ENCODE measurements at regions not wholly inside any gene's neighbourhood (a gene's known extent, or its start where the extent isn't known, plus 50 kb on each side); places are given as distances from the start of the nearest gene placed in this dataset.

GRCh38 chr20:11980263-11980662 lies 62.6 kb downstream of the BTBD3 start:
- Histone ChIP-seq H3K4me2 (ENCODE audit: low read depth, low read length, poor library complexity, severe bottlenecking) (no peak overlapping the region), H3K36me3 (ENCODE audit: low read length) (no peaks in the 10 kb centered on the region)

GRCh38 chr20:11981366-11981947 lies 63.8 kb downstream of the BTBD3 start:
- Histone ChIP-seq H3K79me2 (ENCODE audit: insufficient read depth, low read length) (no peaks in the 10 kb centered on the region), H3K27ac (ENCODE audit: low read depth, low read length) (no peak overlapping the region)

More at GRCh38 chr20:11980263-11980662, 62.6 kb downstream of the BTBD3 start:
- Histone ChIP-seq H3K9me2 (replicated peaks; ENCODE audit: insufficient read depth, low read length) (no peaks in the 10 kb centered on the region), H3K79me2 (ENCODE audit: insufficient read depth, low read length) (no peaks in the 10 kb centered on the region), H3K27ac (ENCODE audit: low read depth, low read length) (no peak overlapping the region), H4K20me1 (ENCODE audit: low read depth, low read length) (no peaks in the 10 kb centered on the region), H3K9me3 (ENCODE audit: insufficient read depth, low read length) (no peaks in the 10 kb centered on the region), H3K9ac (ENCODE audit: low read length) (no peak overlapping the region), H3K4me3 (ENCODE audit: insufficient read depth, low read length, poor library complexity, severe bottlenecking) (no peak overlapping the region), H2AFZ (ENCODE audit: low read depth, low read length, severe bottlenecking) (no peak overlapping the region), H3F3A (ENCODE audit: insufficient read depth) (no peaks in the 10 kb centered on the region), H3K27me3 (ENCODE audit: low read length) (no peaks in the 10 kb centered on the region)
- TF ChIP-seq CTCF (IDR thresholded peaks at IDR 0.05; ENCODE audit: insufficient read depth, low read length, poor library complexity, severe bottlenecking): no peak
- TF ChIP-seq EZH2phosphoT487 (conservative IDR thresholded peaks at IDR 0.05; ENCODE audit: low read length): no peak

GRCh38 chr20:11982289-11982954 lies 64.7 kb downstream of the BTBD3 start:
- Histone ChIP-seq H4K20me1 (ENCODE audit: low read depth, low read length) (no peaks in the 10 kb centered on the region), H3K4me2 (ENCODE audit: low read depth, low read length, poor library complexity, severe bottlenecking) (no peak overlapping the region), H3K9me2 (replicated peaks; ENCODE audit: insufficient read depth, low read length) (no peaks in the 10 kb centered on the region), H3K9ac (ENCODE audit: low read length) (no peak overlapping the region), H3K4me3 (ENCODE audit: insufficient read depth, low read length, poor library complexity, severe bottlenecking) (no peak overlapping the region), H3K9me3 (ENCODE audit: insufficient read depth, low read length) (no peaks in the 10 kb centered on the region), H2AFZ (ENCODE audit: low read depth, low read length, severe bottlenecking) (no peak overlapping the region), H3K36me3 (ENCODE audit: low read length) (no peaks in the 10 kb centered on the region), H3K79me2 (ENCODE audit: insufficient read depth, low read length) (no peaks in the 10 kb centered on the region), H3K27ac (ENCODE audit: low read depth, low read length) (no peak overlapping the region), H3F3A (ENCODE audit: insufficient read depth) (no peaks in the 10 kb centered on the region), H3K27me3 (ENCODE audit: low read length) (no peaks in the 10 kb centered on the region)
- TF ChIP-seq CTCF (IDR thresholded peaks at IDR 0.05; ENCODE audit: insufficient read depth, low read length, poor library complexity, severe bottlenecking) (no peak), EZH2phosphoT487 (conservative IDR thresholded peaks at IDR 0.05; ENCODE audit: low read length) (no peak)

More at GRCh38 chr20:11981366-11981947, 63.8 kb downstream of the BTBD3 start:
- Histone ChIP-seq H3F3A (ENCODE audit: insufficient read depth) (no peaks in the 10 kb centered on the region), H3K36me3 (ENCODE audit: low read length) (no peaks in the 10 kb centered on the region), H3K9me3 (ENCODE audit: insufficient read depth, low read length) (no peaks in the 10 kb centered on the region), H3K4me2 (ENCODE audit: low read depth, low read length, poor library complexity, severe bottlenecking) (no peak overlapping the region), H3K9ac (ENCODE audit: low read length) (no peak overlapping the region), H3K27me3 (ENCODE audit: low read length) (no peaks in the 10 kb centered on the region), H2AFZ (ENCODE audit: low read depth, low read length, severe bottlenecking) (no peak overlapping the region), H3K9me2 (replicated peaks; ENCODE audit: insufficient read depth, low read length) (no peaks in the 10 kb centered on the region), H4K20me1 (ENCODE audit: low read depth, low read length) (no peaks in the 10 kb centered on the region), H3K4me3 (ENCODE audit: insufficient read depth, low read length, poor library complexity, severe bottlenecking) (no peak overlapping the region)
- TF ChIP-seq CTCF (IDR thresholded peaks at IDR 0.05; ENCODE audit: insufficient read depth, low read length, poor library complexity, severe bottlenecking) (no peak), EZH2phosphoT487 (conservative IDR thresholded peaks at IDR 0.05; ENCODE audit: low read length) (no peak)
